Smooth muscle cell (in vitro differentiated cells): ENCODE measurements at regions not wholly inside any gene's neighbourhood (a gene's known extent, or its start where the extent isn't known, plus 50 kb on each side); places are given as distances from the start of the nearest gene placed in this dataset.
A peak's percentile ranks its signal among the peaks of the same experiment; 100 is the strongest.

Source experiments
- DNase-seq: peaks from one replicate; lab custom pipeline; 2025; ENCODE audit not compliant: unreplicated experiment; lab: John Stamatoyannopoulos, UW
- H2AFZ ChIP-seq: fragments of 200-600 bp; sonication (generic); 2 replicates; pipeline ENCODE4 v1.6.0; 2016; ENCODE audit warnings: antibody characterized with exemption, low read depth, mild to moderate bottlenecking
- H3F3A ChIP-seq: fragments of 200-600 bp; sonication (generic); 2 replicates; pipeline ENCODE4 v1.6.0; 2017; ENCODE audit warnings: antibody characterized with exemption, low read depth
- H3K27ac ChIP-seq: fragments of 200-600 bp; sonication (generic); 2 replicates; pipeline ENCODE4 v1.5.1; 2016; ENCODE audit warnings: low read depth, mild to moderate bottlenecking
- H3K27me3 ChIP-seq: fragments of 200-600 bp; sonication (generic); 2 replicates; pipeline ENCODE4 v1.6.1; 2016; ENCODE audit warnings: low read depth, mild to moderate bottlenecking
- H3K36me3 ChIP-seq: fragments of 200-600 bp; sonication (generic); 2 replicates; pipeline ENCODE4 v1.5.1; 2016; ENCODE audit warnings: low read depth
- H3K4me1 ChIP-seq: fragments of 200-600 bp; sonication (generic); 2 replicates; pipeline ENCODE4 v1.5.1; 2016; ENCODE audit warnings: low read depth
- H3K4me2 ChIP-seq: fragments of 200-600 bp; sonication (generic); 2 replicates; pipeline ENCODE4 v1.6.0; 2016; ENCODE audit warnings: mild to moderate bottlenecking
- H3K4me3 ChIP-seq: fragments of 200-600 bp; sonication (generic); 2 replicates; pipeline ENCODE4 v1.5.1; 2016; ENCODE audit warnings: mild to moderate bottlenecking
- H3K79me2 ChIP-seq: fragments of 200-600 bp; sonication (generic); 2 replicates; pipeline ENCODE4 v1.6.0; 2016; ENCODE audit warnings: low read depth, mild to moderate bottlenecking
- H3K9ac ChIP-seq: fragments of 200-600 bp; sonication (generic); 2 replicates; pipeline ENCODE4 v1.6.0; 2016; ENCODE audit warnings: low read depth
- H3K9me3 ChIP-seq: fragments of 200-600 bp; sonication (generic); replicated peaks from 2 replicates; pipeline ENCODE4 v1.5.1; 2016; ENCODE audit warnings: low read depth
- H4K20me1 ChIP-seq: fragments of 200-600 bp; sonication (generic); 2 replicates; pipeline ENCODE4 v1.6.0; 2016; ENCODE audit warnings: low read depth
- CTCF ChIP-seq: fragments of 200-600 bp; sonication (generic); IDR thresholded peaks from 2 replicates; pipeline ENCODE4 v1.5.1; 2017; ENCODE audit warnings: borderline replicate concordance, mild to moderate bottlenecking, antibody characterized with exemption; ENCODE audit not compliant: insufficient read depth, poor library complexity, severe bottlenecking
- WGBS: methylation state at CpG from one replicate; pipeline ENCODE4 v1.1.7; 2016; ENCODE audit warnings: low lambda C conversion rate; 5-methylcytosine and 5-hydroxymethylcytosine counted together

GRCh38 chr4:27168783-27169182 lies 308.1 kb downstream of the STIM2 start:
- WGBS: 97% methylated on average over 1 of the region's 1 CpG
- Histone ChIP-seq H3K36me3 (no peaks in the 10 kb centered on the region), H3K27ac (no peak overlapping the region), H3K4me2 (no peak overlapping the region), H3K9me3 (no peaks in the 10 kb centered on the region), H3F3A (no peaks in the 10 kb centered on the region), H4K20me1 (no peaks in the 10 kb centered on the region), H3K27me3 (no peaks in the 10 kb centered on the region), H3K4me1 (no peaks in the 10 kb centered on the region), H3K79me2 (no peaks in the 10 kb centered on the region), H3K9ac (no peak overlapping the region), H2AFZ (no peak overlapping the region), H3K4me3 (no peak overlapping the region)
- TF ChIP-seq CTCF: no peak
- no peak for DNase-seq

- WGBS: 90% methylated on average over 7 of the region's 7 CpGs
- Histone ChIP-seq H3K4me3 (no peak overlapping the region), H3K9ac (no peak overlapping the region), H2AFZ (no peak overlapping the region), H3K79me2 (no peaks in the 10 kb centered on the region), H3K27me3 (no peaks in the 10 kb centered on the region), H3K27ac (no peak overlapping the region), H3K4me1 (no peaks in the 10 kb centered on the region), H3K36me3 (no peaks in the 10 kb centered on the region), H3K9me3 (no peaks in the 10 kb centered on the region), H4K20me1 (no peaks in the 10 kb centered on the region), H3K4me2 (no peak overlapping the region), H3F3A (no peaks in the 10 kb centered on the region)
- no peak for DNase-seq
- no peak for TF ChIP-seq CTCF
Measured at GRCh38 chr4:27173280-27173679, 312.6 kb downstream of the STIM2 start.

- Histone ChIP-seq H2AFZ (peak overlapping the region; percentile 28), H3K4me3 (no peak overlapping the region), H3K79me2 (no peaks in the 10 kb centered on the region), H3K9me3 (no peaks in the 10 kb centered on the region), H4K20me1 (no peaks in the 10 kb centered on the region), H3K27ac (no peak overlapping the region), H3F3A (no peaks in the 10 kb centered on the region), H3K36me3 (no peaks in the 10 kb centered on the region), H3K27me3 (no peaks in the 10 kb centered on the region), H3K4me2 (no peak overlapping the region), H3K4me1 (no peaks in the 10 kb centered on the region), H3K9ac (no peak overlapping the region)
- peak; percentile 53 for TF ChIP-seq CTCF
- WGBS: 46% methylated on average over 3 of the region's 3 CpGs
- DNase-seq: no peak
Measured at GRCh38 chr4:27176400-27176799, 315.8 kb downstream of the STIM2 start.

- Histone ChIP-seq H4K20me1 (no peaks in the 10 kb centered on the region), H3K4me3 (no peak overlapping the region), H3K9ac (no peak overlapping the region), H3K27ac (no peak overlapping the region), H3K4me1 (no peaks in the 10 kb centered on the region), H3K4me2 (no peak overlapping the region), H2AFZ (peak overlapping the region; percentile 28), H3K79me2 (no peaks in the 10 kb centered on the region), H3K27me3 (no peaks in the 10 kb centered on the region), H3F3A (no peaks in the 10 kb centered on the region), H3K9me3 (no peaks in the 10 kb centered on the region), H3K36me3 (no peaks in the 10 kb centered on the region)
- DNase-seq: no peak
- TF ChIP-seq CTCF: no peak
- 33% methylated on average over 2 of the region's 2 CpGs for WGBS
Measured at GRCh38 chr4:27176881-27177280, 316.2 kb downstream of the STIM2 start.
